Brain pericyte (primary cell): ENCODE measurements at regions not wholly inside any gene's neighbourhood (a gene's known extent, or its start where the extent isn't known, plus 50 kb on each side); places are given as distances from the start of the nearest gene placed in this dataset.
"Not testable (repeated sequence)": the region's sequence is repeated elsewhere in the genome, so short reads cannot be mapped to it uniquely, and the experiment has no call there.

ENCODE experiments used
- DNase-seq: peaks from one replicate; pipeline ENCODE4 v3.0.0-alpha.2; 2012; ENCODE audit warnings: low read depth, low spot score

GRCh38 chr14:37985826-37986470 is 221.8 kb upstream of the SSTR1 start:
- DNase-seq = no peak

GRCh38 chr14:37988472-37988871 is 219.2 kb upstream of the SSTR1 start:
- DNase-seq = no peak

- no peak for DNase-seq
These were observed 216.7 kb upstream of the SSTR1 start for GRCh38 chr14:37991027-37991426.

- no peak for DNase-seq
These were observed 215.2 kb upstream of the SSTR1 start for GRCh38 chr14:37992499-37992898.

- DNase-seq = no peak
These were observed 212.8 kb upstream of the SSTR1 start for GRCh38 chr14:37994846-37995372.

- no peak for DNase-seq
These were observed 210.7 kb upstream of the SSTR1 start for GRCh38 chr14:37997017-37997416.

GRCh38 chr14:38000340-38000739 is 207.4 kb upstream of the SSTR1 start:
- DNase-seq = no peak

GRCh38 chr14:38001501-38001900 is 206.2 kb upstream of the SSTR1 start:
- DNase-seq = no peak

- no peak for DNase-seq
These were observed 203.7 kb upstream of the SSTR1 start for GRCh38 chr14:38003746-38004609.

GRCh38 chr14:38004610-38004879 is 203.2 kb upstream of the SSTR1 start:
- no peak for DNase-seq

GRCh38 chr14:38011156-38011555 is 196.5 kb upstream of the SSTR1 start:
- not testable (repeated sequence) for DNase-seq

GRCh38 chr14:38012056-38012455 is 195.6 kb upstream of the SSTR1 start:
- no peak for DNase-seq

- no peak for DNase-seq
These were observed 191.2 kb upstream of the SSTR1 start for GRCh38 chr14:38016497-38016896.

GRCh38 chr14:38021861-38022260 is 185.8 kb upstream of the SSTR1 start:
- no peak for DNase-seq

- DNase-seq = no peak
These were observed 184.9 kb upstream of the SSTR1 start for GRCh38 chr14:38022775-38023174.

- DNase-seq = no peak
These were observed 169.5 kb upstream of the SSTR1 start for GRCh38 chr14:38038171-38038570.

- DNase-seq = no peak
These were observed 168.7 kb upstream of the SSTR1 start for GRCh38 chr14:38038986-38039385.

- DNase-seq = no peak
These were observed 168.2 kb upstream of the SSTR1 start for GRCh38 chr14:38039496-38039895.

GRCh38 chr14:38040411-38040810 is 167.3 kb upstream of the SSTR1 start:
- DNase-seq = no peak

GRCh38 chr14:38042322-38042721 is 165.4 kb upstream of the SSTR1 start:
- no peak for DNase-seq

GRCh38 chr14:38044710-38045109 is 163.0 kb upstream of the SSTR1 start:
- no peak for DNase-seq

GRCh38 chr14:38045461-38045860 is 162.2 kb upstream of the SSTR1 start:
- no peak for DNase-seq

- no peak for DNase-seq
These were observed 161.5 kb upstream of the SSTR1 start for GRCh38 chr14:38046160-38046559.
